Bronchial epithelial cell (primary cell): ENCODE measurements at regions not wholly inside any gene's neighbourhood (a gene's known extent, or its start where the extent isn't known, plus 50 kb on each side); places are given as distances from the start of the nearest gene placed in this dataset.

ENCODE experiments used
- DNase-seq: peaks from one replicate; pipeline ENCODE4 v3.0.0-alpha.2; 2010; ENCODE audit warnings: low read depth
- FAIRE-seq: peaks from 2 replicates; lab custom pipeline; 2011; peaks lifted over from hg19 to GRCh38; lab: Jason Lieb, UNC
- H3K27me3 ChIP-seq: 2 replicates; pipeline ENCODE4 v1.5.1; 2011; ENCODE audit warnings: low read length; ENCODE audit not compliant: control insufficient read depth, insufficient read depth
- H3K36me3 ChIP-seq: 2 replicates; pipeline ENCODE4 v1.5.1; 2011; ENCODE audit warnings: low read length; ENCODE audit not compliant: control insufficient read depth, insufficient read depth
- H3K4me3 ChIP-seq: 2 replicates; pipeline ENCODE4 v1.5.1; 2011; ENCODE audit warnings: mild to moderate bottlenecking, low read depth, low read length, control low read depth
- TF ChIP-seq, protein P1 (sequence below): IDR thresholded peaks from 2 replicates; pipeline ENCODE4 v1.5.1; 2011; ENCODE audit warnings: mild to moderate bottlenecking, moderate library complexity, low read length, control low read depth, inconsistent platforms; ENCODE audit not compliant: insufficient read depth, severe bottlenecking

DNA sequence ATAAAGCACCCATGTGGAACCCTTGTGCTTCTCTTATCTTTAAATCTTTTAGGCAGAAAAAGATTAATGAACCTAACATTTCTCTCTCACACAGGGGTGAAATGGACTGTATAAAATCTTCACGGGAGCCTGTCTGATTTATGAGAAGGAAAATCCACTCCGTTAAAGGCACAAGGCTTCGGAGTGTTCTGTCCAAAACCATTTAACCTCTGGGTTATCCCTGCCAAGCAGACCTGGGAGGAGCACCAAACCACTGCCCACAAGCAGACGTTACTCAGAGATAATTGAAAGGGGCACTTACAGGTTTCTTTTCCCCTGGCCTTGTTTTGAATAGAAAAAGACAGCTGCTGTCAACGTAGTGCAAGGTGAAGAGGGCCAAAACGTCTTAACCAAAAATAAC lies 184.4 kb upstream of the DOK6 start:
- DNase-seq (no peak), FAIRE-seq (no peak)
- TF ChIP-seq, protein P1, sequence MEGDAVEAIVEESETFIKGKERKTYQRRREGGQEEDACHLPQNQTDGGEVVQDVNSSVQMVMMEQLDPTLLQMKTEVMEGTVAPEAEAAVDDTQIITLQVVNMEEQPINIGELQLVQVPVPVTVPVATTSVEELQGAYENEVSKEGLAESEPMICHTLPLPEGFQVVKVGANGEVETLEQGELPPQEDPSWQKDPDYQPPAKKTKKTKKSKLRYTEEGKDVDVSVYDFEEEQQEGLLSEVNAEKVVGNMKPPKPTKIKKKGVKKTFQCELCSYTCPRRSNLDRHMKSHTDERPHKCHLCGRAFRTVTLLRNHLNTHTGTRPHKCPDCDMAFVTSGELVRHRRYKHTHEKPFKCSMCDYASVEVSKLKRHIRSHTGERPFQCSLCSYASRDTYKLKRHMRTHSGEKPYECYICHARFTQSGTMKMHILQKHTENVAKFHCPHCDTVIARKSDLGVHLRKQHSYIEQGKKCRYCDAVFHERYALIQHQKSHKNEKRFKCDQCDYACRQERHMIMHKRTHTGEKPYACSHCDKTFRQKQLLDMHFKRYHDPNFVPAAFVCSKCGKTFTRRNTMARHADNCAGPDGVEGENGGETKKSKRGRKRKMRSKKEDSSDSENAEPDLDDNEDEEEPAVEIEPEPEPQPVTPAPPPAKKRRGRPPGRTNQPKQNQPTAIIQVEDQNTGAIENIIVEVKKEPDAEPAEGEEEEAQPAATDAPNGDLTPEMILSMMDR = no peak
- H3K36me3 ChIP-seq = no peaks in the 10 kb centered on the region
- H3K27me3 ChIP-seq = no peaks in the 10 kb centered on the region
- no peak overlapping the region for H3K4me3 ChIP-seq

DNA sequence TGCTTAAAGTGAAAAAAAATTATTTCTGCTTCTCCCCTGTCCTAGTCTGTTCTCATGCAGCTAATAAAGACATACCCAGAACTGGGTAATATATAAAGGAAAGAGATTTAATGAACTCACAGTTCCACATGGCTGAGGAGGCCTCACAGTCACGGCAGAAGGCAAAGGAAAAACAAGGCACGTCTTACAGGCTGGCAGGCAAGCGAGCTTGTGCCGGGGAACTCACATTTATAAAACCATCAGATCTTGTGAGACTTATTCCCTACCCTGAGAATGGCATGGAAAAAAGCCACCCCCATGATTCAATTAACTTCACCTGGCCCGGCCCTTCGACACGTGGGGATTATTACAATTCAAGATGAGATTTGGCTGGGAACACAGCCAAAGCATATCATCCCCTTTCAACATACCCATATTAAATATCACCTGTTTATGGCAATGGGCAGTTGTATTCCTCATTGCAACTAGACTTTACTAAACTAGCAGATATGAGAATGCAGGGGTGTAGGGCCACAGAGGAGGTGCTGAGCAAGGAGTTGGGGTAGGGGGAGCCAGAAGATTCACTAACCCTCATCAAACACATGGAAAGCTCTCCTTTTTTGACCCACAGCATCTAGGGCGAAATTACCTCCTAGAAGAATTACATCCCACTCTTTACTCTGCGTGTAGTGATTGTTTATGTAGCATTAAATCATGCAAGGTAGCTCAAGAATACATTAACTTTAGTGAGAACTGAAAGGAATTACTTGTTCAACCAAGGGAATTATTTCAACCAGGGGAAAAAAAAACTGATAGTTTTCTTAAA lies 183.3 kb upstream of the DOK6 start:
- TF ChIP-seq, protein P1 = no peak
- FAIRE-seq = no peak

DNA sequence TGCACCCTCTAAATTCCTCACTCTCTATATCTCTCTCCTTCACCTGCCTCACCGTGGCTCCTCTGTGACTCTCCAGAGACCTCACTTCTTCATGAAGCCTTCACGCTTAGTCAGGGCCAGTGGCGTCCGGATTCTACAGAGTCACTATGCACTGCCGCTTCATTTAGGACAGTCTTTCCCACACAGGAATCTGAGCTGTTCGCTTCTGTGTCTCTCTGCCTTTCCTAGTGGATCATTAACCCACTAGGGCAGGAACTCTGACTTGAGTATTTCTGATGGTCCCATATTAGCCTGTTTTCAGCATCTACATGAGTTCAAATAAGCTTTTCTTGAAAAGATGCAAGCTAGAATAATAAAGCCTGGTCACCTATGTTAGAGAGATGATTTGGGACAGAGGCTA lies 180.2 kb upstream of the DOK6 start:
- Histone ChIP-seq H3K27me3 (no peaks in the 10 kb centered on the region), H3K4me3 (no peak overlapping the region), H3K36me3 (no peaks in the 10 kb centered on the region)
- TF ChIP-seq, protein P1 = no peak
- DNase-seq (no peak), FAIRE-seq (no peak)

More for the DNA sequence above, 183.3 kb upstream of the DOK6 start:
- Histone ChIP-seq H3K4me3 (no peak overlapping the region), H3K27me3 (no peaks in the 10 kb centered on the region), H3K36me3 (no peaks in the 10 kb centered on the region)
- DNase-seq = no peak

DNA sequence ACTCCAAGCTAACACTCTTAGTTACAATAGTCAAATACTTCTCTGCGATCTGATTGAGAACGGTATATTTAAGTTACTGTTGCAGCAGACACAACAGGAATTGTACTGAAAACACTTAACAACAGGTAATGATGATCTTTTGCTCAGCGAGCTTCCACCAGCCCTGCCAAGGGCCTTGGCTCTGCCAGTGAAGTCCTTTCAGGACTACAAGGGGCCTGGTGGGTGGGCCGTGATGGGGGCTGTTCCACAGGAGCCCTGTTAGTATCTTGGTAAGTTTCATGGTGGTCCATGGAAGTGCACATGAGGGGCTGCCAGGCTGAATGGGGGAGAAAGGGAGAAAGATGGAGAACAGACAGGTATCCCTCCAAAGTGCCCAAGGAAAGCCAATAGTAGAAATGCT lies 178.6 kb upstream of the DOK6 start:
- H3K27me3 ChIP-seq = no peaks in the 10 kb centered on the region
- no peak for FAIRE-seq
- H3K36me3 ChIP-seq = no peaks in the 10 kb centered on the region
- H3K4me3 ChIP-seq = no peak overlapping the region
- DNase-seq = no peak
- TF ChIP-seq, protein P1 = no peak

DNA sequence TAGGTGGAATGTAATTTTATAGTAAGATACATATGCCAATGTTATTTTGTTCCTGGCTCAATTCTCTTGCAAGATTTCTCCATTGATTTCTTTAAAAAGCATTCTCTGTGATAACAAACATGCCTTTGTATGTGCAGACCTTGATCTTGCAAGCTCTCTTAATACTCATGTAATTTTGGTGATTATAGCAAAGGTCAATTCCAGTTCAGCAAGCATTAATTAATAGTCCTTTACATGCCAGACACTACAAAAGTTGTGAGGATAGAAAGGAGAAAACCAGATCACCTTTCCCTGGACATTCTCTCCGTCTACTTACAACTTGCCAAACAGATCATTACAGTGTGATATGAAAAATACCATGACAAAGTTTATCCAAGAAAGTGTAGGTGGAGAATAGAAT lies 173.7 kb upstream of the DOK6 start:
- DNase-seq (no peak), FAIRE-seq (no peak)
- Histone ChIP-seq H3K36me3 (no peaks in the 10 kb centered on the region), H3K27me3 (no peaks in the 10 kb centered on the region), H3K4me3 (no peak overlapping the region)
- TF ChIP-seq, protein P1 = no peak

DNA sequence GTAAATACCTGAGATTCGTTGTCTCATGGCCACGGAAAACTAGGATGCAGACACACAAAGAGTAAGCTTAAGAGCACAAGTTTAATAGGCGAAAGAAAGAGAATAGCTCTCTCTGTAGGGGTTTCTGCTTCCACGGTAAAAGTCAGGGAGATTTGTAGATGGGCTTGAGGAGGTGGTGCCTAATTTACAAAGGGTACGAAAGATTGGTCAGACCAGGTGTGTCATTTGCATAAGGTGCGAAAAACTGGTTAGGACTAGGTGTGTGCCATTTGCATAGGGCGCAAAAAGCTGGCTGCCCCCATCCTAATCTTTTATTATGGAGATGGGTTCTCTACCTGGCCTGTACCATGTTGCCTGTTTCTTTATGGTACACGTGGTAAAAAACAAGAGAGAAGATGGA lies 170.5 kb upstream of the DOK6 start:
- Histone ChIP-seq H3K36me3 (no peaks in the 10 kb centered on the region), H3K4me3 (no peak overlapping the region), H3K27me3 (no peaks in the 10 kb centered on the region)
- DNase-seq (no peak), FAIRE-seq (no peak)
- TF ChIP-seq, protein P1 = no peak
